HUDEP-2 (cell line): ENCODE measurements at regions not wholly inside any gene's neighbourhood (a gene's known extent, or its start where the extent isn't known, plus 50 kb on each side); places are given as distances from the start of the nearest gene placed in this dataset.

ENCODE experiments used
- DNase-seq, 76 experiments: peaks; one replicate each; lab custom pipeline; 2025; ENCODE audit not compliant: unreplicated experiment in 76 of 76; lab: John Stamatoyannopoulos, UW

DNA sequence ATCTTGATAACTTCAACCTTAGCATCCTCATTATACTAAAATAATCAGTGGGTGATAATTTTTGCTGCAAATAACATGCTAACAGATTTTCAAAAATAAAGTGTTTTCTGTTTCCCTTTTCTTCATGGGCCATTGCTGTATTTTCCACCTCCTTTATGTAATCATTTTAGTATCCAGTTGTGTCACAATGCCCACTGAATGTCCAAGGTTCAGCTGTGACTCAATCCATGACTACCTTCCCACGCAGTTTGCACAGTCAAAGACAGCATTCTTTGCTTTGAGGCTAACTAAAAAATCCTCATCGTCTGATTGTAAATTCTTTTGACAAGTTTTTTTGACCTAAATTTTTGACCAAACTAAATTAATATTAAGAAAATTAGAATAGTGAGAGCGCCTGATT is 474.1 kb downstream of the FLRT2 start:
- DNase-seq: no peak

DNA sequence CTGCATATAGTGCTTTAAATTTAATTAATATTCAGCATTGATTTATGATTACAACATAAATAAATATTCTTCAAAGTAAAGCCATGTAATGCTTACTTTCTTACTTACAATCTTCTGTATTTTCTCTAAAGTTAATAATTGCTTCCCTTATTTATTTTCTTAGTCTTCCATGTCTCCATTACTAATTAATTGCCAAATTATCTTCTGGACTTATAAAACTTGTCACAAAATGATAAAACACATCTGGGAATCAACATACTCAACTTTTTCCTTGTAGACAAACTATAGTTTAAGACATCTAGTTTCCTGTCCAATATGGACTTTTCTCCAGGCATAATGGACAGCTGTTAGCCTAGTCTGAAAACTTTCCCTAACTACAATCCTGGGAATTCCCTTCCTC is 466.6 kb downstream of the FLRT2 start:
- no peak for DNase-seq

DNA sequence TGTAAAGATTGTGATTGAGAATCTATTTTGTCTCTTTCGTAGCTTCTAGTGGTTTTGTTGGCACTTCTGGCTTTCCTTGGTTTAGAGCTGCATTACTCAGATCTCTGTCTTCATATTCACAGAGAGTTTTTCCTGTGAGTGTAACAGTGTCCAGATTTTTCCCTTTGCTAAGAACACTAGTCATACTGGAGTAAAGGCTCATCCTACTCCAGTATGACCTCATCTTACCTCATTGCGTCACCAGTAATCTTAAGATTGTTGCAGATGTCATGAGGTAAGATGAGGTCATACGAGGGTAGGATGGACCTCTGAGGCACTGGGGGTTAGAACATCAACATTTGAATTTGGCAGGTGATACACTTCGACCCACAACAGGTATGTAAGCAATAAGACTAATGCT is 461.2 kb downstream of the FLRT2 start:
- DNase-seq: no peak

DNA sequence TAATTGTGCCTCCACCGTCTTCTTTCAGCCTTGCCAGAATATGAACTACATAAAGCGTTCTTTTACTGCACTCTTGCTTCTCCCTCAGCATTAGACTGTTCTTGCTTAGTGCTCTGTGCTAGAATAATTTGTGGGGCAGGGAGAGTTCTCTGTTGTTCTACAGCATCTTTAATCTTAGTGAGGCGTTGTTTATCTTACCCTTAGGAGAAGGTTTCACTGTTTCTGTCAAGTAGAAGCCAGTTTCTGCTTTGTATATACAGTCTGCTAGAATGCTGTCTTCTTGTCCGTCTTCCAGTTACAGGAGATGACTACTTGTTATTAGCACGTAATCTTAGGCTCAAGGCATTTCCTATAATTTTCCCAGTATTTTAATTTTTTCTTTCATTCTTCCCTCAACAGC is 458.0 kb downstream of the FLRT2 start:
- DNase-seq: no peak

DNA sequence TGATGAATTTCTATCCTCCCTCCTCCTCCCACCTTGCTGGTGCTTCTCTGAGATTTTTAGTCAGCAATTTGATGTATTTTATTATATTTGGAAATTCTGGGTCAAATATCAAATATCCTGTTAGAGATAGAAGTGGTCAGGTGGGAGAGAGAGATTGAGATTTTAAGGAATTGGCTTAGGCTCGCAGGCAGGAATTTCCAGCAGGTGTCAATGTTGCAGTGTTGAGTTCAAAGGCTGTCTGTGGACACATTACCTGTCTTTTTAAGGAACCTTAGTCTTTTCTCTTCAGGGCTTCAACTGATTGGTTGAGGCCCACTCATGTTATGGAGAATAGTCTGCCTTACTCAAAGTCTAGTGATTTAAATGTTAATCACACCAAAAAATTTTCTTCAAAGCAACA is 457.3 kb downstream of the FLRT2 start:
- DNase-seq: no peak

DNA sequence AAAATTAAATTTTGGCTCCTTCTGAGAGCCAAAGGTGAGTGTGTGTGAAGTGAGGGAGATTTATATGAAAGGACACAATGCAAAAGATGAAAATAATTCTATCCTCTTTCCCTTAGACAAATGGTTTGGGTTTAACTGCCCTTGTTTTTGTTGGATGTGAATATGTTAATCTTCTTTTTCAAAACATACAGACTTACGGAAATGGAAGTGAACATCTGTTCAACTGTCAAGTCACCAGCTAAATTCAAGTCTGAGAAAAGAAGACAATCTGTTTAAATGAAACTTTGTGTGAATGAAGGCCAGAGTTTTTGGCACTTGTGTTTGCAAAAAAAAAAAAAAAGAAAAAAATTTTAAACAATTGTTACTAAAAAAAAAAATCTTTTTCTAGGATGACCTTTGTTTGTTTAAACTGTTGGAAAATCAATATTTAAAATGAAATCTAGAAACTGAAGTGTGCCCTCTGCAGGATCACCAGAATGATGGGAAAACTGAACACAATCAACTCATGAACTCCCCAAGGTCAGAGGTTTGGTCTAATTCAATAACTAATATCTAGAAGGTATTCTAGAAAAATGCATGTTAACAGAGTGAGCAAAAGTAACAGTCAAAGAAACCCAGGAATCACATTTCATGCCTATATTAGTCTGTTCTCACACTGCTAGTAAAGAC is 448.8 kb downstream of the FLRT2 start:
- no peak for DNase-seq

DNA sequence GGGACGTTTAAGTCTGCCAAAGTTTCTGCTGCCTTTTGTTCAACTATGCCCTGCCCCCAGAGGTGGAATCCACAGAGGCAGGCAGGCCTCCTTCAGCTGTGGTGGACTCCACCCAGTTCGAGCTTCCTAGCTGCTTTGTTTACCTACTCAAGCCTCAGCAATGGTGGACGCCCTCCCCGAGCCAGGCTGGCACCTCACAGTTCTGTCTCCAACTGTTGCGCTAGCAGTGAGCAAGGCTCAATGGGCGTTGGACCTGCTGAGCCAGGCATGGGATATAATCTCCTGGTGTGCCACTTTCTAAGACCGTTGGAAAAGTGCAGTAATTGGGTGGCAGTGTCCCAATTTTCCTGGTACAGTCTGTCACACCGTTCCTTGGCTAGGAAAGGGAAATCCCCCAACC is 444.7 kb downstream of the FLRT2 start:
- no peak for DNase-seq

DNA sequence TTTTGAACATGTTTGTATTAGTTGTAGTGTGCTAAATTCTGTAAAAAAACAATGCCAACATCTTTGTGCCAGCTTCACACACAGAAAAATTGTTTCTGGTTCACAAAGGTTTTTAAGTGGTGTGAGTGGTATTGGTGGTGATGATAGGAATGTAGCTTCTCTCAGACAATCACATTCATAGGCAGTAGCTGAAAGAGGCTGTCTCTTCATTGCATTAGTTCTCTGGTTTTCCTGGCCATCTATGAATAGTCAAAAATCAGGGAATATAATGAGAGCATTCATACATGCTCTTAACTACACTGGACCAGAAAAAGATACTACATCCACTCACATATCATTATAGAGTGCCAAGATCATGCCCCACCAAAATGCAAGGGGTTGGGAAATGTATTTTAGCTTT is 433.5 kb downstream of the FLRT2 start:
- DNase-seq: no peak

DNA sequence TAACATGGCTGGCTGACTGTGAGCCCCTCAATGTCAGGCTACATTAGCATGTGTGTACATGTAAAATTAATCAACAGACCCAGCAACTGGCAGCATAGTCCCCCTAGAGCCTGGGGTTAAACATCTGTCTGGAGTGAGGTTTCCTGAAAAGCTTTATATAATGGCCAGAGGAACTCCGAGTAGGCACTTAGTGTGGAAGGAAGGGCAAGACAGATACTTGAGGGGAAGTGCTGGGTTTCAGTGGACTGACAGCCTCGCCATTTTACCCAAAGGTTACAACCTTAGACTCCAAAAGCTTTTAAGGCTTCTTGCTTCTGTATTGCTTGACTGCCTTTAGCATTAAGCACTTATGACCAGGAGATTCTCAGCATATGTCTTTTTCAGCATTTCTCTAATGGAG is 430.8 kb downstream of the FLRT2 start:
- DNase-seq: no peak

DNA sequence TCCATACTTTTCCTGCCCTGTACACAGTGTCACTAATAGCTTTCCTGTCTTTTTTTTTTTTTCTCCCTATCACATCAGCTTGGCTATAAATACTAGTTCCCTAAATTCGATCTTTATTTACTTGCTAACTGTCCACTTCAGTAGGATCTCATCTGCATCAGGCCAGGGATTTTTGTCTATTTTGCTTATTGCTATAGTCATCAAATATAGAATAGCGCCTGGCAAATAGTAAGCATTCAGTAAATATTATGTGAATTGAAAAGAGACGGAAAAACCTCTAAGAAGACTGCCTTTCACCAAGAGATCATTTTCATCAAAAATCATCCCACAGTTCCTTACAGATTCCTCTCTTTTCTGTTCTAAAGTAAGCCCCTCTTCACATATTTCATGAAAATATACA is 429.1 kb downstream of the FLRT2 start:
- no peak for DNase-seq

DNA sequence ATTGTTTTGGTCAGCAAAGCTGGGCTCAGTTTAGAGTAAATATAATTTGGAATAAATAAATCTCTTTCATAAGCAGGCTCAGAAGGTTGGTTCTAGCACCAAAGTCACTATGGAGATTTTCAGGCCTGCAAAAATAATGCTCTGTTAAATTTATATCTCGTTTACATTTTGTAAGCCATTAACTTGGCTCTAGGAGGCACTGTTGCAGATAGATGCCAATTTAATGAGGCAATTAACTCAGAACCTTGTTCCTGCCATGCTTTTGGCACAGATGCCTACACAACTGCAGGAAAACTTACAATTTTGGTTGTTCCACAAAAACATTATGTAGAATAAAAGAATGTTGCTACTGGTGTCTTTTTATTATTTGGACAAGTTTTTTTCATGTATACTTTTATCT is 428.1 kb downstream of the FLRT2 start:
- DNase-seq: no peak

DNA sequence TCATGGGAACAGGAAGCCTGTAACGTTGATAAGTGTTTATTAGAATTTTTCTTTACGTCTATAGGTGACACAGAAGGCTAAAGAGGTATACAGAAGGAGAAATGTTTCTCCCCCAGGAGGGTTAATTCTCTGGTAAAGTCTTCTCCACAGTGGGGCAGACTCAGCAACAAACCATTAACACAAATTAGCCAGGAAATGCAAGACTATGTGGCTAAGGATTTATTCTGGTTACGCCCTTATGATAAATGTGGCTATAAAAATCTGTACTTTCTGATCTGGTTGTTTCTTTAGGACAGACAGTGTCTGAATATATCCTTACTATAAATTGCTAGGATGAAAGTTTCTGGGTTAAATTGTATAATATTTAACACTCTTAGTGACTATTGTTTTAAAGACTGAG is 423.3 kb downstream of the FLRT2 start:
- DNase-seq: no peak

DNA sequence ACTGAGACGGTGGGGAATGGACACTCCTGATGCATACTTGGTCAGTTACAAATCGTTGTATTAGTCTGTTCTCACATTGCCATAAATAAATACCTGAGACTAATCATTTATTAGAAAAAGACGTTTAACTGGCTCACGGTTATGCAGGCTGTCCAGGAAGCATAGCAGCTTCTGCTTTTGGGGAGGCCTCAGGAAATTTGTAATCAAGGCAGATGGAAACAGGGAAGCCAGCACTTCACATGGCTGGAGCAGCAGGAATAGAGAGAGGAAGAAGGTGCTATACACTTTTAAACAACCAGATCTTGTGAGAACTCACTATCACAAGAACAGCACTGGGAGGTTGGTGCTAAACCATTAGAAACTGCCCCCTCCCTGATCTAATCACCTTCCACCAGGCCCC is 418.2 kb downstream of the FLRT2 start:
- DNase-seq: no peak

DNA sequence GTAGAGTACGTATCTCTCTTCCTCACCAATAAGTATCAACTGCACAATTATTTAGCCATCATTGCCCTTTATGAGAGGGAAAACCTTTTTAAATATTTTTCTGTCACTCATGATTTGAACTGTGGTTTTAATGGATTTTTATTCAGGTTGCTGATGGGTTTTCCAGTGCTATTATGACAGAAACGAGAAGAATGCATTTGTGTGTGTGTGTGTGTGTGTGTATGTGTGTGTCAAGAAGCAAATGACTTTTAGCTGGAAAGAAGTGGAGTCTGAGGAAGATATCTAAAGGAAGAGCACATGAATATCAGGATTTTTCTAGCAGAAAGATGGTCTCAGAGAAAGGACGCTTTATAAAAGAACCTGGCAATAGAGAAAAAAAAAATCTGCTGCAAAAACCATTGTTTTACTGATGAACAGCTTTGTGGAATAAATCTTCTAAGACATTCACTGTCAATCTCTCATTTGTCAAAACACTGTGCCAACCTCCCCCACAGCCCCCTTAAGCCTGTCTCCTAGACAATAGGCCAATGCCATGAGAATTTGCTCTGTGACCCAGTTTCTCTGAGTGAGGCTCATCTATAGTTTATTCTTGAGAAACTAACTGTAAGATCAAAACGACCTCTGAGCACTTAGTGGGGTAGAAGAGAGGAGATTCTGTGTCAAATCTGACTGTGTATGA is 417.7 kb downstream of the FLRT2 start:
- no peak for DNase-seq

DNA sequence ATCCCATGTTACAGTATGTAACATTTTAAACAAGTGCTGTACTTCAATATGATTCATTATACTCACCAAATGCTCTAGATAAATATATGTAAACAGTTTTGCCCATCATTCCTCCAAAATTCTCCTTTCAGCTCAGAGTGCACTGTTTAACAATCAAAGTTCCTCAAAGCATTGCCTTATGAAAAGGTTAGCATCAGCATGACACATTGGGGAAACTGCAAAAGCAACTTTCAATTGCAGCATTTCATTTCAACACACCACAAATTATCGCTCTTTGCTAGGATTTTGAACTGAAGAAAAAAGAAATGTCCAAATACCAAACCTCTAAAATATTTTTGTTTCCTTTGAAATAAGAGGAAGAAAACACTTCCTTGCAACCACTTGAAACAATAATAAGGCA is 413.2 kb downstream of the FLRT2 start:
- DNase-seq: no peak

DNA sequence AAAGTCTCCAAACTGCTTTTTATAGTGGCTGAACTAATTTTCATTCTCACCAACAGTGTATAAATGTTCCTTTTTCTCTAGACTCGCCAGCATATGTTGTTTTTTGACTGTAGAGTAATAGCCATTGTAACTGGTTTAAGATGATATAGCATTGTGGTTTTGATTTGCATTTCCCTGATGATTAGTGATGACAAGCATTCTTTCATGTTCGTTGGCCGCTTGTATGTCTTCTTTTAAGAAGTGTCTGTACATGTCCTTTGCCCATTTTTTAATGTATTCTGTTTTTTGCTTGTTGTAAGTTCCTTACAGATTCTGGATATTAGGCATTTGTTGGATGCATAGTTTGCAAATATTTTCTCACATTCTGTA is 404.9 kb downstream of the FLRT2 start:
- no peak for DNase-seq

DNA sequence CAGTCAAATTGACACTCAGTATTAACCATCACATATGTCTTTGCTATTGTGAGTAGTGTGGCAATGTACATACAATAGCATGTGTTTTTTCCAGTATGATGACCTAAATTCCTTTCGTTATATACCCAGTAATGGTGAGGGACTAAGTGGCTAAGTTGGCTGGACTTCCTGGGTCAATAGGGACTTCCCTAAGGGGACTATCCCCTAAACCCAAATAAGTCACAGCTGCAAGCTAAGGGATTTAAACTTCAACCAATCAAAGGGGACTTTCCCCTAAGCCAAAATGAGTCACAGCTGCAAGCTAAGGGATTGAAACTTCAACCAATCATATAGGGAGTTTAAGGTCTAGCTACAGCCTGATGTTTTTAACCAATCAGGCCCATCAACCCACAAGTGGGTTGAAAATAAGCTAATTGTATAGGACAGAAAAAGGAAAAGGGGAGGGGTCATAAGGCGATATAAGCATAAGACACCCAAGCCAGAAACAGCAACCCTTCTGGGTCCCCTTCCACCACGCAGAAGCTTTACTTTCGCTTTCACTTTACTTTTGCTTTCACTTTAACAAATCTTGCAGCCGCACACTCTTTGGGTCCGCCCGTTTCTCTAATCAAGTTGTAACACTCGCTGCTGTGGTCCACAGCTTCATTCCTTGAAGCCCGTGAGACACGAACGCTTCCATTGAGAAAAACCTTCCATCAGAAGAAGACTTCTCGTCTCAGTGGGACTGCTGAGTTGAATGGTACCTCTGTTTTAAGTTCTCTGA is 404.4 kb downstream of the FLRT2 start:
- peak in 38 of 76 experiments; percentile 1 to 56 (median 20) for DNase-seq

DNA sequence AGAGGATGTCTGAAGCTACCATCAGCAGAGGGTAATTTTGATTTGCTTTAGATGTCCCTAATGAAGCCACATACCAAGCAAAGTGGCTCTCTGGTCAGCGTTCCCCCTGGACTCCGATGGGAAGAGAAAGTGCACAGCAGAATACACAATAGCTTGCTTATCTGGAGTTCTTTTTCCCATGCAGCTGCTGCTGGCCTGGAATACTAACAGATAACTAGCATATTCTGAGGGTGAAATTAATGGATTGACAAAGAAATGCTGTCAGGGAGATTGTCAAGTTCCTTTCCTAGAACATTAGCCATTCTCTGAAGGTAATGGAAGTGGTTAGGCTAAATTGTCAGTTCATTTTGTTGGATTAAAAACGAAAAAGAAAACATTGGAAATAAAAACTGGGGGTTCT is 391.3 kb downstream of the FLRT2 start:
- DNase-seq: no peak

DNA sequence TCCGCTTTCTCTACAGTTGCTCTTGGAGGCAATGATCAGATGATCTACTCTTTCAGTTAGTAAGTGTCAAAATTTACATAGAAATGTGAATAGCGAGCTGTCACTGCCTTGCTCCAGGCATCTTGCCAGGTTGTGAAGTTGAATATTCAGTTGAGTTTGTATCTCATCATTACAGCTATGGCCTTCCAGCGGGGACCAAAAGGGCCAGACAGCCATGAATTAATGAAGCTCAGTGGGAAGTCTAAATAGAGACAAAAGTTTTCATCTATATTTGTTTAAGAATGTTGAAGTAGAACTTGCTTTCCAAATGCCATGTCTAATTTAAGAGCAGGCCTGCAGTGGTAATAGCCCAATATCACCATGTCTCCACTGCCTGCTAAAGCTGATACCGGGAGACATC is 387.8 kb downstream of the FLRT2 start:
- DNase-seq: no peak

DNA sequence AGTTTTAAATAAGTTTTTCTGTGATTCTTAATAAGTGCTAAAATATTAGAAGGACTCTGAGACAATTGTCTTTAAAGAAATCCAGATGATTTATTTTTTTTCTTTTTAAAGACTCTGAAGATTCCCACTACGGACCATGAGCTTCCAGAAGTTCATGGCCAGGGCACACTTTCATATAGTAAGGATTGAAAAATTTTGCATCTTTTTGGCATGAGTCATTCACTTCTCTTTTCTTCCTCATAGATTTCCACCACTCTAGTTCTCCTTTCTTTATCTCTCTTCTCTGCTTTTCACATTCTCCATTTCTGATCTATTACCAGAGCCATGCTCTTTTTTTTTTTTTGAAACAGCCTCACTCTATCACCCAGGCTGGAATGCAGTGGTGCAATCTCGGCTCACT is 385.8 kb downstream of the FLRT2 start:
- no peak for DNase-seq

DNA sequence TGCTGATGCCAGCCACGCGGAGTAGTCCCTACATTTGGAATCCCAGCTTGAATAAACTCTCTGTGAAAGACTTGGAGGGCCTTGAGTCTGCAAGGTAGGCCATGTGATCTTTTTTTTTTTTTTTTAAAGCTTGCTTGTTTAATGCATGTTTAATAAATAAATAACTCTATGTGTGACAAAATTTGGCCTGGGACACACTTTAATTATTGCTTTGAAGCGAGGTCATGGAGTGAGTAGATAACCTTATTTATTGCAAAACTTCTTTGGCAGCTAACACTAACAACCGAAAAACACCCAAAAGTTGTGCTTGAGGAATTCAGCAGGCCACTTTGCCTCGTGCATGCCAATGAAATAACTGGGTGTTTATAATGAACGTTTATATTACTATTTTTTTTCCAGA is 382.2 kb downstream of the FLRT2 start:
- DNase-seq: no peak

DNA sequence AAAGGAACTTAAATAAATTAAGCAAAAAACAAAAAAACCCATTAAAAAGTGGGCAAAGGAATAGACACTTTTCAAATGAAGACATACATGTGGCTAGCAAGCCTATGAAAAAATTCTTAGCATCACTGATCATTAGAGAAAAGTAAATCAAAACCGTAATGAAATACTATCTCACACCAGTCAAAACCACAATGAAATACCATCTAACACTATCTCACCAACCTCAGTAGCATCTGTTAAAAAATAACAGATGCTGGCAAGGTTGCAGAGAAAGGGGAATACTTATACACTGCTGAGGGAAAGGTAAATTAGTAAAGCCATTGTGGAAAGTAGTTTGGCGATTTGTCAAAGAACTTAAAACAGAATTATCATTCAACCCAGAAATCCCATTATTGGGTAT is 381.1 kb downstream of the FLRT2 start:
- DNase-seq: no peak
